Epithelial cell of proximal tubule (primary cell): ENCODE measurements at regions not wholly inside any gene's neighbourhood (a gene's known extent, or its start where the extent isn't known, plus 50 kb on each side); places are given as distances from the start of the nearest gene placed in this dataset.

ENCODE experiments used
- DNase-seq: peaks from one replicate; pipeline ENCODE4 v3.0.0-alpha.2; 2011; ENCODE audit warnings: low read depth
- H3K4me3 ChIP-seq: 2 replicates; pipeline ENCODE4 v1.5.1; 2011; ENCODE audit warnings: low read depth, mild to moderate bottlenecking, low read length
- TF ChIP-seq, protein P1 (sequence below): conservative IDR thresholded peaks from 2 replicates; pipeline ENCODE4 v1.5.1; 2012; ENCODE audit warnings: low read depth, mild to moderate bottlenecking, low read length

DNA sequence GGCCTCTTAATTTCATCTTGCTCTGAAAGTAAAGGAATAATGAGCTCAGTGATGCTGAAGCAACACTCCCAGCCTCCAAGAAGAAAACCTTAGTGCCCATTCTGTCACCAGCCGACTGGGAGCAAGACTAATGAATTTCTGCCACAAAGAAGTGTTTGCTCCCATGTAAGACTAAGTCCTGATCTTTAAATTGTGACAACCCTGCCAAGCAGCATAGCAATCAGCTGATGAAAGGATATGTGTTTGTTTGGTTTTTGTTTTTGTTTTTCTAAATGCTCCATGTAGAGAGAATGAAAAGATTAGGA, 113.7 kb upstream of the PALMD start:
- TF ChIP-seq, protein P1, sequence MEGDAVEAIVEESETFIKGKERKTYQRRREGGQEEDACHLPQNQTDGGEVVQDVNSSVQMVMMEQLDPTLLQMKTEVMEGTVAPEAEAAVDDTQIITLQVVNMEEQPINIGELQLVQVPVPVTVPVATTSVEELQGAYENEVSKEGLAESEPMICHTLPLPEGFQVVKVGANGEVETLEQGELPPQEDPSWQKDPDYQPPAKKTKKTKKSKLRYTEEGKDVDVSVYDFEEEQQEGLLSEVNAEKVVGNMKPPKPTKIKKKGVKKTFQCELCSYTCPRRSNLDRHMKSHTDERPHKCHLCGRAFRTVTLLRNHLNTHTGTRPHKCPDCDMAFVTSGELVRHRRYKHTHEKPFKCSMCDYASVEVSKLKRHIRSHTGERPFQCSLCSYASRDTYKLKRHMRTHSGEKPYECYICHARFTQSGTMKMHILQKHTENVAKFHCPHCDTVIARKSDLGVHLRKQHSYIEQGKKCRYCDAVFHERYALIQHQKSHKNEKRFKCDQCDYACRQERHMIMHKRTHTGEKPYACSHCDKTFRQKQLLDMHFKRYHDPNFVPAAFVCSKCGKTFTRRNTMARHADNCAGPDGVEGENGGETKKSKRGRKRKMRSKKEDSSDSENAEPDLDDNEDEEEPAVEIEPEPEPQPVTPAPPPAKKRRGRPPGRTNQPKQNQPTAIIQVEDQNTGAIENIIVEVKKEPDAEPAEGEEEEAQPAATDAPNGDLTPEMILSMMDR = no peak
- no peak for DNase-seq
- no peak overlapping the region for H3K4me3 ChIP-seq

DNA sequence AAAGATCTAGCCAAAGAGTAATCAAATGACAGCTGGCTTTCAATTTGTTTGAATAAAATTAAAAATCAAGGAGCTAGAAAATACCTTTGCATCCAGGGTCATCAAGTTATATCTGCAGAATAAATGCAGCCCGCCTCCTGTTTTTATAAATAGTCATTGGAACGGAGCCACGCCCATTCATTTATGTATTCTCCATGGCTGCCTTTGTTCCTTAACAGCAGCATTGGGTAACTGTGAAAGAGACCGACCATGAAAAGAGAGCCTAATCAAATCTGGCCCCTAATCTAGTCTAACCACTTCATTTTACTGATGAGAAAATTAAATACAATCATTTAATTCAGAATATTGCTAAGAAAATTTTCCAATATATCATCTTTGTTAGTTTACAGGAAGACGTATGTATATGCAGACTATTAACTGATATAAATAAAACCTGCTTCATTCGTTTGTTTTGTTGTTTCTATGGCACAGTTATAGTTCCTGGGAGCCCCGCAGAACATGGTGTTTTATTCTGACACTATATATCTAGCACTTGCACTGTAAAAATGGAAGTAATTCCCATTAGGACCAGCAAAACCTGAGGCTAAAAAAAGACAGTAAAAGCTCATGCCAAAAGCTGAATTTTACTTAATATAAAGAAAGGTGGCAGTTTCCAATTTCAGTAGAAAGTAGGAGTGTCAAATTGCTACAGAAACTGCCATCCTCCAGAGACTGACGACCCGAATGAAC, 111.8 kb upstream of the PALMD start:
- DNase-seq = no peak
- TF ChIP-seq, protein P1 = no peak
- H3K4me3 ChIP-seq = no peak overlapping the region

DNA sequence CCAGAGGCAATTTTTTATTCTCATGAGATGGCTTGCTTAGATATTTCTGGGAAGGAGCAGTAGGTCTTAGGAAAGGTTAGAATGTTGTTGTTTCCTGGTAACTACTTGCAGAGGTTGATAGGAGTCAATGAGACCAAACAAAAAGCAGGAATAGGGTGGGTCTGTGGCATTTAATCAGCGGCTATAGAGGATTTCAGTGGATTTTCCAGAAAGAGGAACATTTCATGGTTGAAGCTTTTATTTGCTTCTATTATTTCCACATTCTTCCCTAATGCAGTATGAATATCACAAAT, 111.3 kb upstream of the PALMD start:
- H3K4me3 ChIP-seq = no peak overlapping the region
- DNase-seq = no peak
- TF ChIP-seq, protein P1 = no peak

DNA sequence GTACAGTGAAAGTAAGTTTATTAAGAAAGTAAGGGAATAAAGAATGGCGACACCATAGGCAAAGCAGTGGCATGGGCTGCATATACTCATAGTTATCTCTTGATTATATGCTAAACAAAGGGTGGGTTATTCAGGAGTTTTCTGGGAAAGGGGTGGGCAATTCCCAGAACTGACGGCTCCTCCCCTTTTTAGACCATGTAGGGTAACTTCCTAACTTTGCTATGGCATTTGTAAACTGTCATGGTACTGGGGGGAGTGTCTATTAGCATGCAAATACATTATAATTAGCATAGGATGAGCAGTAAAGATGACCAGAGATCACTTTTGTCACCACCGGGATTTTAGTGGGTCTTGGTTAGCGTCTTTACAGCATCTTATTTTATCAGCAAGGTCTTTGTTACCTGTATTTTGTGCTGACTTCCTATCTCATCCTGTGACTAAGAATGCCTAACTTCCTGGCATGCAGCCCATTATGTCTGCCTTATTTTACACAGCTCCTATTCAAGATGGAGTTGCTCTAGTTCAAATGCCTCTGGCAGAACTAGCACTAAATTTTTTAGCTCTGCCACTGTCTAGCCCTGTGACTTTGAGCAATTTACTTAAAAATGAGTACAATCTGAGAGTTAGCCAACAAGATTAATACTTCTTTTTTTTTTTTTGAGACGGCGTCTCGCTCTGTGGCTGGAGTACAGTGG, 110.3 kb upstream of the PALMD start:
- TF ChIP-seq, protein P1 = no peak
- no peak for DNase-seq
- H3K4me3 ChIP-seq = no peak overlapping the region

DNA sequence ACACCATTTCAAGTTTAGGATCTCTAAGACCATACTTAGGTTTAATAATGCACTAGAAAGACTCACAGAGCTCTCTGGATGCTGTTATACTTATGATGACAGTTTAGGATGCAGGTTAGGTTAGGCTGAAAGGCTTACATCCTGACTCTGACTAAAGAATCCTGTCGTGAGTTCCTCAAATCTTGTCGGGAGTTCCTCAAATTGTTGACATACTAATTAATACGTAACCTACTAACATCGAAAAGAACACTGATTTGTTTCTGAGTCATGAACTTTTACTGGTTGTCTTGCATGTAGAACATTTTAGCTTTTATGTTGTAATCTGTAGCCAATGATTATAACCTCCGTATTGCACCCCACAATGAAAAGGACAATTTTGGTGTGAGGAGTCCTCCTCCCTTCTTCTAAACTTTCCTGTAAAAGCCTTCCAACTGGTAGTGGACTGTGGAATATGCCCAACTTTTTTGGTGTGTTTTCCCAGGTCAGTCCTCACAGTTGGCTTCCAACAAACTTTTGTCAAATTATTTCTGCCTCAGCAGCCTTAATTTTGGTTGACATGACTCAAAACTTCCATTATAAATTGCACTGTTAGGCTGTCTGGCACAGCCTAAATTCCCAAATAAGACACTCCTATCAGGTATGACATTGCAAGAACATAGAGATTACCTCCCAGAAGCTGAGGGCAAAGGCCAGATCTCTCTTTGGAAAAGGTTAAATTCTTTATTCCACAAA, 107.9 kb upstream of the PALMD start:
- no peak overlapping the region for H3K4me3 ChIP-seq
- TF ChIP-seq, protein P1 = no peak

DNA sequence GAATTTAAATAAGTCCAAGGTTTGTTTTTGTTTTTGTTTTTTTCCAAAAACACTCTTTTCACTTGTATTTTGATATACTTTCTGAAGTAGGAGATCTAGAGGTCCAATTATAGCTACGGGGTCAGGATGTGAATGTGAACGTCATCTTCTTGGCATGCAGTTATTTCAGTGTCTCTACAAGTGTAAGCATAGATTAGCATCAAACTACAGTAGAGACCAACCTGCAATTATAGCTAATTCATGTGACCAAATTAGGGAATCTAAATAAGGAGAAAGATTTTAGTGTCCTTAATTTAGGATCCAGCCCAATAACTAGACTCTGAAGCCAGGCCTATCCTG, 107.3 kb upstream of the PALMD start:
- TF ChIP-seq, protein P1 = no peak
- no peak for DNase-seq
- H3K4me3 ChIP-seq = no peak overlapping the region

More for the DNA sequence above, 107.9 kb upstream of the PALMD start:
- DNase-seq = no peak

DNA sequence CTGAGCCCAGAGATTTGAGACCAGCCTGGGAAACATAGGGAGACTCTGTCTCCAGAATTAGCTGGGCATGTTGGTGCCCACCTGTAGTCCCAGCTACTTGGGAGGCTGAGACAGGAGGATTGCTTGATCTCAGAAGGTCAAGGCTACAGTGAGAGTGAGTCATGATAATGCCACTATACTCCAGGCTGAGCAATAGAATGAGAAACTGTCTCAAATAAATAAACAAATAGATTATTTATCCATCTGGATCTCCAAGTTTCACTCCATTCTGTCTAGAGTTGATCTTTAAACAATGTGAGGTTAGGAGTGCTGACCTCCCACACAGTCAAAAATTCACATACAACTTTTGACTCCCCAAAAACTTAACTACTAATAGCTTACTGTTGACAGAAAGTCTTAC, 106.8 kb upstream of the PALMD start:
- TF ChIP-seq, protein P1 = no peak
- no peak overlapping the region for H3K4me3 ChIP-seq
- no peak for DNase-seq
